OCI-LY3 (cell line): ENCODE measurements at regions not wholly inside any gene's neighbourhood (a gene's known extent, or its start where the extent isn't known, plus 50 kb on each side); places are given as distances from the start of the nearest gene placed in this dataset.

Experiments
- H2AFZ ChIP-seq: fragments of 200-600, 300-600 bp; shearing (Covaris generic); 2 replicates; pipeline ENCODE4 v1.6.0; 2014; ENCODE audit warnings: antibody characterized with exemption, low read depth, low read length
- H3K27ac ChIP-seq: fragments of 200-600, 300-600 bp; sonication (generic); 2 replicates; pipeline ENCODE4 v1.5.1; 2014; ENCODE audit warnings: mild to moderate bottlenecking, low read length, moderate library complexity, mixed read lengths
- H3K27me3 ChIP-seq: fragments of 200-600, 300-600 bp; sonication (generic); 2 replicates; pipeline ENCODE4 v1.6.1; 2014; ENCODE audit warnings: low read depth, low read length, mixed read lengths
- H3K36me3 ChIP-seq: fragments of 200-600, 300-600 bp; sonication (generic); replicated peaks from 2 replicates; pipeline ENCODE3; 2014; ENCODE audit warnings: low read depth, low read length, mixed read lengths
- H3K4me1 ChIP-seq: fragments of 300-600, 200-600 bp; sonication (generic); 2 replicates; pipeline ENCODE4 v1.6.1; 2014; ENCODE audit warnings: low read length, mixed read lengths
- H3K4me2 ChIP-seq: fragments of 200-600, 300-600 bp; sonication (generic); 2 replicates; pipeline ENCODE4 v1.6.1; 2014; ENCODE audit warnings: low read length, mixed read lengths
- H3K4me3 ChIP-seq: fragments of 300-600, 200-600 bp; sonication (generic); 2 replicates; pipeline ENCODE4 v1.5.1; 2014; ENCODE audit warnings: antibody characterized with exemption, mild to moderate bottlenecking, low read length, moderate library complexity
- H3K79me2 ChIP-seq: fragments of 300-600, 200-600 bp; shearing (Covaris generic); 2 replicates; pipeline ENCODE4 v1.6.1; 2014; ENCODE audit warnings: mild to moderate bottlenecking, low read length, mixed read lengths
- H3K9ac ChIP-seq: fragments of 300-600, 200-600 bp; shearing (Covaris generic); 2 replicates; pipeline ENCODE4 v1.6.0; 2014; ENCODE audit warnings: mild to moderate bottlenecking, low read length, moderate library complexity
- H3K9me3 ChIP-seq: fragments of 200-600, 300-600 bp; shearing (Covaris generic); 2 replicates; pipeline ENCODE4 v1.6.1; 2014; ENCODE audit warnings: low read length, mixed read lengths; ENCODE audit not compliant: insufficient read depth
- H4K20me1 ChIP-seq: fragments of 200-600, 300-600 bp; sonication (generic); 2 replicates; pipeline ENCODE4 v1.6.1; 2016; ENCODE audit warnings: low read length, mixed read lengths; ENCODE audit not compliant: insufficient read depth
- CTCF ChIP-seq: fragments of 200-600, 300-600 bp; sonication (generic); IDR thresholded peaks from 2 replicates; pipeline ENCODE4 v1.5.1; 2014; ENCODE audit warnings: antibody characterized with exemption, low read length, low read depth
- EZH2phosphoT487 ChIP-seq: fragments of 200-600 bp; shearing (Covaris generic); IDR thresholded peaks from 2 replicates; pipeline ENCODE4 v1.6.1; 2018; ENCODE audit warnings: antibody characterized with exemption, mixed run types, low read depth

- H3K9ac ChIP-seq: no peak overlapping the region
- H3K9me3 ChIP-seq: no peaks in the 10 kb centered on the region
- H3K4me2 ChIP-seq: no peak overlapping the region
- peaks cover 4% of the 10 kb centered on the region; the same call in 1 of the 2 replicates for H3K4me1 ChIP-seq
- H3K27me3 ChIP-seq: peaks cover 56% of the 10 kb centered on the region
- H3K27ac ChIP-seq: no peak overlapping the region
- H4K20me1 ChIP-seq: no peaks in the 10 kb centered on the region
- no peaks in the 10 kb centered on the region for H3K36me3 ChIP-seq
- no peaks in the 10 kb centered on the region for H3K79me2 ChIP-seq
- H3K4me3 ChIP-seq: no peak overlapping the region
- TF ChIP-seq CTCF (no peak), EZH2phosphoT487 (no peak)
- H2AFZ ChIP-seq: no peak overlapping the region
Measured at GRCh38 chr4:152200511-152201333, 335.2 kb downstream of the FBXW7 start.

GRCh38 chr4:152197211-152197610, 338.7 kb downstream of the FBXW7 start:
- no peaks in the 10 kb centered on the region for H3K4me1 ChIP-seq
- no peaks in the 10 kb centered on the region for H3K79me2 ChIP-seq
- no peaks in the 10 kb centered on the region for H3K9me3 ChIP-seq
- H3K27me3 ChIP-seq: peaks cover 21% of the 10 kb centered on the region
- H3K27ac ChIP-seq: no peak overlapping the region
- no peak overlapping the region for H3K9ac ChIP-seq
- no peak overlapping the region for H3K4me2 ChIP-seq
- TF ChIP-seq EZH2phosphoT487: no peak
- no peak for TF ChIP-seq CTCF
- H4K20me1 ChIP-seq: no peaks in the 10 kb centered on the region
- no peak overlapping the region for H3K4me3 ChIP-seq
- H3K36me3 ChIP-seq: no peaks in the 10 kb centered on the region
- no peak overlapping the region for H2AFZ ChIP-seq

- Histone ChIP-seq H3K4me2 (no peak overlapping the region), H3K27me3 (peaks cover 12% of the 10 kb centered on the region), H3K27ac (no peak overlapping the region), H3K4me3 (no peak overlapping the region), H3K9ac (no peak overlapping the region), H3K4me1 (no peaks in the 10 kb centered on the region), H3K79me2 (no peaks in the 10 kb centered on the region), H3K9me3 (no peaks in the 10 kb centered on the region), H2AFZ (no peak overlapping the region), H3K36me3 (no peaks in the 10 kb centered on the region), H4K20me1 (no peaks in the 10 kb centered on the region)
- no peak for TF ChIP-seq CTCF
- no peak for TF ChIP-seq EZH2phosphoT487
Measured at GRCh38 chr4:152195888-152196287, 340.0 kb downstream of the FBXW7 start.

GRCh38 chr4:152193059-152193458, 342.8 kb downstream of the FBXW7 start:
- H4K20me1 ChIP-seq: no peaks in the 10 kb centered on the region
- H3K4me1 ChIP-seq: peaks cover 19% of the 10 kb centered on the region
- no peak overlapping the region for H3K9ac ChIP-seq
- H3K27ac ChIP-seq: no peak overlapping the region
- no peaks in the 10 kb centered on the region for H3K79me2 ChIP-seq
- H2AFZ ChIP-seq: no peak overlapping the region
- no peak overlapping the region for H3K4me3 ChIP-seq
- H3K27me3 ChIP-seq: no peaks in the 10 kb centered on the region
- no peaks in the 10 kb centered on the region for H3K36me3 ChIP-seq
- no peak overlapping the region for H3K4me2 ChIP-seq
- TF ChIP-seq CTCF (no peak), EZH2phosphoT487 (no peak)
- no peaks in the 10 kb centered on the region for H3K9me3 ChIP-seq
